DMS114 treated with DMSO at 0.1 percent for 48 hours (cell line): ENCODE measurements at regions not wholly inside any gene's neighbourhood (a gene's known extent, or its start where the extent isn't known, plus 50 kb on each side); places are given as distances from the start of the nearest gene placed in this dataset.
"Not testable (repeated sequence)": the region's sequence is repeated elsewhere in the genome, so short reads cannot be mapped to it uniquely, and the experiment has no call there.

ENCODE experiments used
- DNase-seq: peaks from one replicate; lab custom pipeline; 2025; ENCODE audit not compliant: unreplicated experiment; lab: John Stamatoyannopoulos, UW

GRCh38 chr2:51855683-51856082 lies 823.8 kb upstream of the NRXN1 start:
- DNase-seq = no peak

GRCh38 chr2:51846796-51847195 lies 814.9 kb upstream of the NRXN1 start:
- DNase-seq = no peak

GRCh38 chr2:51846018-51846417 lies 814.1 kb upstream of the NRXN1 start:
- no peak for DNase-seq

- DNase-seq = no peak
Measured at GRCh38 chr2:51844596-51844995, 812.7 kb upstream of the NRXN1 start.

- no peak for DNase-seq
Measured at GRCh38 chr2:51829477-51829876, 797.5 kb upstream of the NRXN1 start.

DNA sequence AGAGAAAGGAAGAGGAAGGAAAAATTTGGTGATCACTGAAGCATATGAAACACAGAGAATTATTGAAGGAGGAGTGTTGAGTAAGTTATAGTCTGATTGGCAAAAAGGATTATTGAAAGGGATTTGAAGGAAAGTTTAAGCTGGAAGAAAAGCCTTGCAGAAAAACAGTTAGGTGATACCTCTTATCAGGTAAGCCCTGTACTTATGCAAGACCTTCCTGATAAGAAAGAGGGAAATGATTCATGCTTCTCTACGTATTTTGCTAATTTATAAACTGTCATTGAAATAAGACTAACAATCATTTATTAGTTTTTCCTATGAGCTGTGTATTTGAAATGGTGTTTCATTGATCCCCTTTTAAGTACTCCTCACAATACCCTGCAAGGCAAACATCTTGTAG lies 793.9 kb upstream of the NRXN1 start:
- no peak for DNase-seq

- DNase-seq = no peak
Measured at GRCh38 chr2:51813247-51813646, 781.3 kb upstream of the NRXN1 start.

DNA sequence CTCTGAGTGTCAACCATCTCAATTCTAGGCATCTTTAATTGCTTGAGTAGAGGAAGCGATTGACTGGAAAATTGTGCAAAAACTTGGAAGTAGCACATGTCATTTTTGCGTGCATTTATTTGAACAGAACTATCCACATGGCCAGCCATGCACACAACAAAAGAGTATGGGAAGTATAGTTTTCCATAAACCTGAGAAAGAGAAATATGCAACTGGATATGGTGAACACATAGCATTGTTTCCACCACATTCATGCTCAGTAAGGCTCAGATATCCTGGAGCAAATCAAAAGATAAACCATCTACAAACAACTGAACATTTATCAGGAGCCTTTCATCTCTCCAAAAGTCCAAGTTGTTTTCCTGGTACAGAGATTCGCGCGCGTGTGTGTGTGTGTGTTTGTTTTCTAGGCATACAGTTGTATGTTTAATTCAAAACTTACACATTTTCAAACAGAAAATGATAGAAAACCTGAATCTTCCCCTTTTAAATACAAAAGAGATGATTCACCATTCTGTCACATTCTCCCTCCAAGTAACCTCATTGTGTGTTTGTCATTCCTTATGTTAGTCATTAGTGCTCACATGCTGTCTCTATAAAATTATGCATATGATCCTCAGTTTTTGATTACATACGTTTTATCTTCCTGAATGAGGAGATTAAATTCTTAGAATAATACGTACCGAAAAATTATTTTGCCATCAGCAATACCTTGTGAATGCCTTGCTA lies 780.4 kb upstream of the NRXN1 start:
- DNase-seq = no peak

DNA sequence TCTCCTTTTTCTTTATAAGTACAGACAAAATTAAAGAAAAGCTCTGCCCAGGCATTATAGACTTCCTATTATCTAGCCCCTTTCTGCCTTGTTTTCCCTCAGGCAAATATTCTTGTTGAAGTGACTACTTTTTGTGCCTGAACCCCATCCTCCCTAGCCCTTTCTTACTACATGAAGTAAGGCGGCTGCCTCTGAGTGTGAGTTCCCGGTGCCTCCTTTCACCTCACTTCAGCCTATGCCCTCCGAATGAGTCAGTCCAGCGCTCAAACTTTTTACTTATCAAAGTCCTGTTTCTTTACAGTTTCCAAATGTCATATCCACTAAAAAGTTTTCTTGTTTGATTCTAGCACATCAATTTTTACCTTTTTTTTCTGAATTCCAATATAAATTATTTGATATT lies 778.3 kb upstream of the NRXN1 start:
- no peak for DNase-seq

GRCh38 chr2:51807229-51807628 lies 775.3 kb upstream of the NRXN1 start:
- DNase-seq = no peak

GRCh38 chr2:51795248-51795888 lies 763.4 kb upstream of the NRXN1 start:
- DNase-seq = no peak

- DNase-seq = no peak
Measured at GRCh38 chr2:51791496-51791895, 759.6 kb upstream of the NRXN1 start.

DNA sequence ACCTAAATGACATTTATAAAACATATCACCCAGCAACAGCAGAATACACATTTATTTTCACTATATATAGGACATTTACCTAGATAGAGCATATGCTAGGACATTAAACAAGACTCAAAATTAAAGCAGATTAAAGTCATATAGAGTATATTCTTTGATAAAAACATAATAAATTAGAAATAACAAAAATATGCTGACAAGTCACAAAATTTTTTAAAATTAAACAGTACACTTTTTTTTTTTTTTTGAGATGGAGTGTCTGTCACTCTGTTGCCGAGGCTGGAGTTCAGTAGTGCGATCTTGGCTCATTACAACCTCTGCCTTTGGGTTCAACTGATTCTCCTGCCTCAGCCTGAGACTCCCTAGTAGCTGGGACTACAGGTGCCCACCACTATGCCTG lies 758.9 kb upstream of the NRXN1 start:
- no peak for DNase-seq

DNA sequence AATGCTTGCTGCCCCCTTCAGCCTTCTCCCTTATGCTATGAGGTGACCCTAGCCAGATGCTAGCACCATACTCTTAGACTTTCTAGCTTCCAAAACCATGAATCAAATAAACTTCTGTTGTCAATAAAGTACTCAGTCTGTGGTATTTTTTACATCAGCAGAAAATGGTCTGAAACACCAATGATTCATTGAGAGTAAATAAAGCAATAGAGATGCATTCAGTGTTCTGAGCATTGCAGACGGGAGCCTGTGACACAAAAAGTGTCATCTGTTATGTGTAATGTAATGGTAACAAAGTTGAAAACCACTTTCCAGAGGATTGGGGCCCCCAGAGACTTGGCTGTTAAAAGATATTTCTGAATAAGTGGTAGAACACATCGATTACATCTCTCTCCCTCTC lies 758.0 kb upstream of the NRXN1 start:
- DNase-seq = no peak

- no peak for DNase-seq
Measured at GRCh38 chr2:51782921-51783765, 751.2 kb upstream of the NRXN1 start.

GRCh38 chr2:51781691-51782090 lies 749.8 kb upstream of the NRXN1 start:
- DNase-seq = no peak

GRCh38 chr2:51780353-51780752 lies 748.4 kb upstream of the NRXN1 start:
- DNase-seq = no peak

GRCh38 chr2:51779723-51780122 lies 747.8 kb upstream of the NRXN1 start:
- not testable (repeated sequence) for DNase-seq

DNA sequence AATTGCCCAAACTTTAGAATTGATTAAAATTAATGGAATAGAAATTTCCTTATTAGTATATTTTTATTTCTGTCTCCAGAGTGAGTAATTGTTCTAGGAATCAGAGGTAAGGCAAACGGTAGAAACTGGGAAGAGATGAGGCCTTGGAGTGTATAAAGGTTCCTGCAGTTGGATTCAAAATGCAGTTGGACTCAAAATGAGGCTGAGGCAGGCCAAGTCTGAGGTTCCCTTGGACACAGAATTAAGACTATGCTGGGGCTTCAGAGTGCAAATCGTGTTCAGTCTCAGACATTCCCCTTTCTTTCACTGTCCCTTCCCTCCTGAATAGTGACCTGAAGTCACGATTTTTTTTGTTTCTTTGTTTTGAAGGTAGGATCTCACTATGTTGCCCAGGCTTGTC lies 746.9 kb upstream of the NRXN1 start:
- DNase-seq = no peak

DNA sequence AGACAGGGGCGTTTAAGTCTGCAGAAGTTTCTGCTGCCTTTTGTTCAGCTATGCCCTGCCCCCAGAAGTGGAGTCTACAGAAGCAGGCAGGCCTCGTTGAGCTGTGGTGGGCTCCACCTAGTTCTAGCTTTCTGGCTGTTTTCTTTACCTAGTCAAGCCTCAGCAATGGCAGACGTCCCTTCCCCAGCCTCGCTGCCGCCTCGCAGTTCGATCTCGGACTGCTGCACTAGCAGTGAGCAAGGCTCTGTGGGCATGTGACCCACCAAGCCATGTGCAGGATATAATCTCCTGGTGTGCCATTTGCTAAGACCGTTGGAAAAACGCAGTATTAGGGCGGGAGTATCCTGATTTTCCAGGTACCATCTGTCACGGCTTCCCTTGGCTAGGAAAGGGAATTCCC lies 742.7 kb upstream of the NRXN1 start:
- not testable (repeated sequence) for DNase-seq

GRCh38 chr2:51760441-51760840 lies 728.5 kb upstream of the NRXN1 start:
- DNase-seq = no peak

DNA sequence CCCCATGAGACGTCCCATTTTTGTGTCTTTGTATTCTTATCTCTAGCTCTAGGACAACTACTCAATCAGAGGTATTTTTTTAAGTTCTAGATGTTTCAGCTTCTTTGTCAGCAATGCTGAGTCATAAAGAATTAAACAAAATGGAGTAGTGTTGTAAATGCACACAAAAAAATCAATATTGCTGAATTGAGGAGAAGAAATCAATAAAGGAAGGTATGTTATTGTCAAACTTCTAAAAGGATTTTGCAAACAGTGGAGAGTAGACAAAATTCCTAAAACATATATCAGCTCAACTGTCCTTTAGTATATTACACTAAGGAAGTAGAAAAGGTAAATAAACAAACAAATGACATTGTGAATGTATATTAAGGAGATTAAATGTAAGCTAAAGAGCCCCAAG lies 726.1 kb upstream of the NRXN1 start:
- DNase-seq = no peak
